HEK293T (cell line): ENCODE measurements at regions not wholly inside any gene's neighbourhood (a gene's known extent, or its start where the extent isn't known, plus 50 kb on each side); places are given as distances from the start of the nearest gene placed in this dataset.

Source experiments
- BHLHE40 ChIP-seq: fragments of 450-650 bp; IDR thresholded peaks from 2 replicates; pipeline ENCODE4 v1.6.1; 2016; ENCODE audit warnings: mild to moderate bottlenecking, moderate library complexity, borderline replicate concordance
- CTBP1 ChIP-seq: fragments of 450-650 bp; IDR thresholded peaks from 2 replicates; pipeline ENCODE4 v1.6.1; 2016; ENCODE audit warnings: borderline replicate concordance
- ELF4 ChIP-seq: fragments of 450-650 bp; IDR thresholded peaks from 2 replicates; pipeline ENCODE4 v1.6.1; 2017; ENCODE audit warnings: antibody characterized with exemption
- FOXA1 ChIP-seq: fragments of 450-650 bp; IDR thresholded peaks from 2 replicates; pipeline ENCODE4 v1.6.1; 2016; ENCODE audit warnings: mild to moderate bottlenecking
- FOXK2 ChIP-seq: fragments of 450-650 bp; IDR thresholded peaks from 2 replicates; pipeline ENCODE4 v1.6.1; 2016; ENCODE audit warnings: mild to moderate bottlenecking
- FOXM1 ChIP-seq: fragments of 450-650 bp; IDR thresholded peaks from 2 replicates; pipeline ENCODE4 v1.6.1; 2017; ENCODE audit warnings: mild to moderate bottlenecking, borderline replicate concordance
- NFRKB ChIP-seq: fragments of 450-650 bp; IDR thresholded peaks from 2 replicates; pipeline ENCODE4 v1.6.1; 2016; ENCODE audit warnings: mild to moderate bottlenecking, moderate library complexity
- PKNOX1 ChIP-seq: fragments of 450-650 bp; IDR thresholded peaks from 2 replicates; pipeline ENCODE4 v1.6.1; 2016
- SP1 ChIP-seq: fragments of 450-650 bp; IDR thresholded peaks from 2 replicates; pipeline ENCODE4 v1.6.1; 2017
- SUZ12 ChIP-seq: fragments of 450-650 bp; IDR thresholded peaks from 2 replicates; pipeline ENCODE4 v1.6.1; 2016; ENCODE audit warnings: mild to moderate bottlenecking
- TARDBP ChIP-seq: fragments of 450-650 bp; IDR thresholded peaks from 2 replicates; pipeline ENCODE4 v1.6.1; 2016

GRCh38 chr13:90015565-90016507, 1331.7 kb upstream of the MIR17HG start:
- TF ChIP-seq ELF4, result no peak
- no peak for TF ChIP-seq BHLHE40
- TF ChIP-seq NFRKB, result no peak
- no peak for TF ChIP-seq PKNOX1
- TF ChIP-seq SP1, result no peak
- TF ChIP-seq FOXA1, result no peak
- TF ChIP-seq FOXM1, result no peak
- TF ChIP-seq FOXK2, result no peak
- no peak for TF ChIP-seq TARDBP
- no peak for TF ChIP-seq SUZ12
- no peak for TF ChIP-seq CTBP1
